Adrenal gland (tissue), 9 donors: ENCODE measurements at regions not wholly inside any gene's neighbourhood (a gene's known extent, or its start where the extent isn't known, plus 50 kb on each side); places are given as distances from the start of the nearest gene placed in this dataset.

Experiments
- DNase-seq, 7 donors: peaks; one replicate each; pipeline ENCODE4 v3.0.0-alpha.2; 2019 to 2020
- H3K27ac ChIP-seq, 5 donors: fragments of 200-600 bp; sonication (generic) in 4 of 5; 1 replicate in 3 of 5; 2 replicates in 2 of 5; pipeline versions ENCODE4 v1.5.1 to v1.8.0; 2016 to 2020; ENCODE audit warnings: mild to moderate bottlenecking in 1 of 5
- H3K27me3 ChIP-seq: fragments of 200-600 bp; 2 replicates; pipeline ENCODE4 v1.8.0; 2021
- H3K36me3 ChIP-seq, 2 donors: fragments of 200-600 bp; replicated peaks in 1 of 2; 1 replicate in 1 of 2; 2 replicates in 1 of 2; pipeline versions ENCODE4 v1.5.1 to v1.8.0; 2018 to 2022
- H3K4me1 ChIP-seq, 2 donors: fragments of 200-600 bp; replicated peaks in 1 of 2; 1 replicate in 1 of 2; 2 replicates in 1 of 2; pipeline versions ENCODE4 v1.5.1 to v1.8.0; 2018 to 2021
- H3K4me3 ChIP-seq, 4 donors: fragments of 200-600 bp; sonication (generic) in 3 of 4; one replicate each; pipeline ENCODE4 v1.5.1; 2016 to 2018
- H3K9me3 ChIP-seq, 3 donors: fragments of 200-600 bp; sonication (generic) in 1 of 3; replicated peaks in 1 of 3; 1 replicate in 2 of 3; 2 replicates in 1 of 3; pipeline versions ENCODE4 v1.5.1 to v1.8.0; 2016 to 2021
- POLR2A ChIP-seq, 2 donors: fragments of 450-650 bp; IDR thresholded peaks; one replicate each; pipeline ENCODE4 v1.6.1; 2017; ENCODE audit warnings: antibody characterized with exemption in 2 of 2, mild to moderate bottlenecking in 2 of 2, moderate library complexity in 1 of 2
- WGBS, 4 donors: extraction: QIAGEN DNeasy Blood & Tissue Kit in 2 of 4; methylation state at CpG; one replicate each; pipeline versions ENCODE4 v1.1.5 to v1.1.7; 2013 to 2017; 5-methylcytosine and 5-hydroxymethylcytosine counted together
- intact Hi-C, 2 donors: fragments of 100-400 bp; cut with DNase I; formaldehyde crosslinking; loops; one replicate each; pipeline versions ENCODE4 v1.14.1 to v1.15.0; 2022 to 2023
- TF ChIP-seq, protein P1 (sequence below), 6 experiments: fragments of 450-650 bp in 4 of 6; fragments of 200-600 bp in 2 of 6; sonication (generic) in 1 of 6; IDR thresholded peaks; 1 replicate in 5 of 6; 2 replicates in 1 of 6; pipeline versions ENCODE4 v1.5.1 to v1.8.0; 2016 to 2021; ENCODE audit warnings: antibody characterized with exemption in 6 of 6, mild to moderate bottlenecking in 2 of 6, moderate library complexity in 1 of 6
- donor health status: healthy with polysubstance abuse.
- donor health status: Bipolar disorder and iron deficiency.
- donor health status: DM: yes; HTN: yes; CAD: no.
- donor health status: DM: no; HTN: no; CAD: no.
- donor health status: DM: no; HTN: no; CAD: no.

DNA sequence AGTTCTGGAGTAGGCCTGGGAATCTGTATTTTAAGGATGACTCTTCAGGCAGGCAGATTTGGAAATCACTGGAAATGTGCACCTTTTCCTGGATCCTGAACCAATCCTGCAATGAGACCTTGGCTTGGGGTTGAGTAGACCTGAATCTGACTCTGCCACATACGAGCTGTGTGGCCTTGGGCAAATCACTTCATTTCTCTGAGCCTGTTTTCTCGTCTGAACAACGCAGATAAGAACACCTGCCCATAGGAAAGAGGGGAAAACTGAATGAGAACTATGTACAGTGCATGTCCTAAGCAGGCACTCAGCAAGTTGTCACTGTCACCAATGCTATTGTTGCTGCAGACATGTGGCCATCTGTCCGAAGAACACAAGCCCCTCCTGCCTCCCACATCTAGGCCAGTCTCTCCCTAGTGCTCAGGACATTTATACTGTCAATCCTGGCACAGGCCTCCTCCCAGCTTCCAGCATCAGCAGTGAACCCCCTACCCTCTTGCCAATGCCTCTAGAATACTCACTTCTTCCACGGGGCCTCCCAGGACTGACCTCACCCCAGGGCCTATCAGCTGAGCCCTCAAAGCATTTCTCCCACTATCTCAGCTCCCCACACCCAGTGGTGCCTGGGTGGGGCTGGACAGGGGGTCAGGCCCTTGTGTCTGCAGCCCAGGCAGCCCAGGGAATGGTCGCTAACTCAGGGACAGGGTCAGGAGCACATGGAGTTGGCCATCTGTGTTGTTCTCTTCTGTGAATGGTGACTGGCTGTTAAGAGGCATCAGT, 88.8 kb upstream of the ZBTB40 start:
- Histone ChIP-seq H3K27ac (no peak overlapping the region), H3K4me1 (no peaks in the 10 kb centered on the region), H3K9me3 (no peaks in the 10 kb centered on the region), H3K36me3 (no peaks in the 10 kb centered on the region), H3K4me3 (no peak overlapping the region), H3K27me3 (no peaks in the 10 kb centered on the region)
- DNase-seq: no peak
- WGBS, 4 donors: 61 to 85% (median 67%) methylated on average over 6 of the region's 6 CpGs
- intact Hi-C loops: no loop called here
- TF ChIP-seq, protein P1, sequence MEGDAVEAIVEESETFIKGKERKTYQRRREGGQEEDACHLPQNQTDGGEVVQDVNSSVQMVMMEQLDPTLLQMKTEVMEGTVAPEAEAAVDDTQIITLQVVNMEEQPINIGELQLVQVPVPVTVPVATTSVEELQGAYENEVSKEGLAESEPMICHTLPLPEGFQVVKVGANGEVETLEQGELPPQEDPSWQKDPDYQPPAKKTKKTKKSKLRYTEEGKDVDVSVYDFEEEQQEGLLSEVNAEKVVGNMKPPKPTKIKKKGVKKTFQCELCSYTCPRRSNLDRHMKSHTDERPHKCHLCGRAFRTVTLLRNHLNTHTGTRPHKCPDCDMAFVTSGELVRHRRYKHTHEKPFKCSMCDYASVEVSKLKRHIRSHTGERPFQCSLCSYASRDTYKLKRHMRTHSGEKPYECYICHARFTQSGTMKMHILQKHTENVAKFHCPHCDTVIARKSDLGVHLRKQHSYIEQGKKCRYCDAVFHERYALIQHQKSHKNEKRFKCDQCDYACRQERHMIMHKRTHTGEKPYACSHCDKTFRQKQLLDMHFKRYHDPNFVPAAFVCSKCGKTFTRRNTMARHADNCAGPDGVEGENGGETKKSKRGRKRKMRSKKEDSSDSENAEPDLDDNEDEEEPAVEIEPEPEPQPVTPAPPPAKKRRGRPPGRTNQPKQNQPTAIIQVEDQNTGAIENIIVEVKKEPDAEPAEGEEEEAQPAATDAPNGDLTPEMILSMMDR (IDR thresholded peaks at IDR 0.05): no peak
- TF ChIP-seq POLR2A (IDR thresholded peaks at IDR 0.05): no peak

DNA sequence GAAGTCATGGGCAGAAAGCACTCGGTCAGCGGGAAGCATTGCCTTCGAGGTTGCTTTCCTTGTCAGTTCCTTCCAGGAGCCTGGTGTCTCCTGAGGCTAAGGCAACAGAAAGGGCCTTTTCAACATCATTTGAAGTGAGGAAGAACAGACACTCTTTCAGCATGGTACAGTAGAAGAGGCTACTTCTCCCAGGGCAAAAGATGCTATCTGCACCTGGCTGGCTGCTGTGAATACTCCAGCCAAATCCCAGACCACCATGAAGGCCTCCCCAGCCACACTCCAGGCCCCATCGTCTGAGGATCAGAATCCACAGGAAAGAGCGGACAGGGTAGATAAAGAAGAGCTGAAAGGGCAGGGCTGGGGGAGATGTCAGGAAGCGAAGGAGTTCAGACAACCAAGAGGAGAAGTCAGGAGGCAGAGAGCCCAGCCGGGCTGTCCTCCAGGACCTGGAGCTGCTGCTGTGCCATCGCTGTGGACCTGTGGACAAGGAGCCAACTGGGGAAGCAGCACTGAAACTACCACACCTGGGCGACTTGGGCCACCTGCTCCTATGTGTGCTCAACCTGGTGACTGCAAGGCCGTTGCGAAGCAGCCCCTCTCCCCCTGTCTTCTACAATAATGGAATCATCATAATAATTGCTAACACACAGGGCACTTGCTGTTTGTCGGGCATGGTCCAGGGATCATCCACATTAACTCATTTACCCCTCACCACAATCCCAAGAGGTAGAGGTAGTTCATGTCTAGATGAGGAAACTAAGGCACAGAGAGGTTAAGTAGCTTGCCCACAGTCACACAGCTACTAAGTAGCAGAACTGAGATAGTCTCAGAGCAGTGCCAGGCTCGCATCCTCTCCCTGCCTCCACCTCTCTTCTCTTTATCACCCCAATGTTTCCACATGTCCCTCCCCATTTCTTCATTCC, 88.0 kb upstream of the ZBTB40 start:
- TF ChIP-seq, protein P1 (IDR thresholded peaks at IDR 0.05): no peak
- Histone ChIP-seq H3K27me3 (no peaks in the 10 kb centered on the region), H3K36me3 (no peaks in the 10 kb centered on the region), H3K9me3 (no peaks in the 10 kb centered on the region), H3K27ac (no peak overlapping the region), H3K4me1 (no peaks in the 10 kb centered on the region), H3K4me3 (no peak overlapping the region)
- 76 to 84% (median 79%) methylated on average over 13 of the region's 13 CpGs for WGBS, 4 donors
- DNase-seq: no peak
- intact Hi-C loops: no loop called here

DNA sequence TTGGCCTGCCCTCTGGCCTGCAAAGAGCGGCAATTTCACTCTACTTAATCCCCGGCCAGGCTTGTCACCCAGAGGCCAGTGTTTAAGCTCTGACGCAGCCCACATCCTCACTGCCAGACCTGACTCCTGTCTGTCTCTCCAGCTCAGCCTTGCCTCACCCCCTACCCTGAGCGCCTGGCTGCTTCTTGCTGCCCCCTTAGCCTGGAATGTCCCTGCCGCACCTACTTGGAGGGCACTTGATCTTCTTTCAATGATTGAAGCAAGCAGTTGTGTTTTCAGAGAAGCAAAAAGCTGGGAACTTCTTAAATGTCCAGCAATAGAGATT, 87.4 kb upstream of the ZBTB40 start:
- H3K27ac ChIP-seq: no peak overlapping the region
- H3K36me3 ChIP-seq: no peaks in the 10 kb centered on the region
- no peaks in the 10 kb centered on the region for H3K9me3 ChIP-seq
- TF ChIP-seq POLR2A (IDR thresholded peaks at IDR 0.05): no peak
- TF ChIP-seq, protein P1 (IDR thresholded peaks at IDR 0.05): no peak
- H3K27me3 ChIP-seq: no peaks in the 10 kb centered on the region
- no peak for DNase-seq
- intact Hi-C loops: no loop called here
- no peaks in the 10 kb centered on the region for H3K4me1 ChIP-seq
- 83 to 93% (median 91%) methylated on average over 5 of the region's 5 CpGs for WGBS, 4 donors
- H3K4me3 ChIP-seq: no peak overlapping the region

DNA sequence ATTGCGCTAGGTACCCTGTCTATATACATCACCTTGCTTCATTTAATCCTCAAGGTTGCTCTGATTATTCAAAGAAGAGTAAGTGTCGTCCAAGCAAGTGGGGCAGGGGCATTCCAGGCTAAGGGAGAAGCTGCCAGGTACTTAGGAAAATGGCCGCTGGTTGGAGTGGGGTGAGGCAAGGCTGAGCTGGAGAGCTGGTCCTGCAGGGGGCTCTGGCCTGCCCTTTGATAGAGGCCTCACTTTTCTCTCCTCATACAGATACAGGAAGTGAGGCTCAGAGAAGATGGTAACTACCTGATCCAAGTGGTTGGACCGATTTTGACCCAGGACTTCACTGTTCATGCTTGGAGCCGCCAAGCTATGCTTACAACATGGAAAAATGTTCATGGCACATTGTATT, 86.9 kb upstream of the ZBTB40 start:
- H3K27me3 ChIP-seq: no peaks in the 10 kb centered on the region

More for the DNA sequence above, 86.9 kb upstream of the ZBTB40 start:
- H3K36me3 ChIP-seq: no peaks in the 10 kb centered on the region
- TF ChIP-seq, protein P1 (IDR thresholded peaks at IDR 0.05): no peak
- TF ChIP-seq POLR2A (IDR thresholded peaks at IDR 0.05): no peak
- H3K9me3 ChIP-seq: no peaks in the 10 kb centered on the region
- 85 to 92% (median 87%) methylated on average over 5 of the region's 5 CpGs for WGBS, 4 donors
- H3K27ac ChIP-seq: no peak overlapping the region
- no peak for DNase-seq
- no peak overlapping the region for H3K4me3 ChIP-seq
- intact Hi-C loops: no loop called here
- no peaks in the 10 kb centered on the region for H3K4me1 ChIP-seq
